Body of pancreas (tissue), 4 donors: ENCODE measurements at regions not wholly inside any gene's neighbourhood (a gene's known extent, or its start where the extent isn't known, plus 50 kb on each side); places are given as distances from the start of the nearest gene placed in this dataset.

Source experiments
- CTCF ChIP-seq, 7 experiments: fragments of 450-650 bp in 4 of 7; fragments of 200-600 bp in 3 of 7; sonication (generic) in 3 of 7; IDR thresholded peaks; one replicate each; pipeline ENCODE4 v1.5.1; 2016 to 2019; ENCODE audit warnings: antibody characterized with exemption in 7 of 7
- POLR2A ChIP-seq, 3 donors: fragments of 450-650 bp; IDR thresholded peaks; one replicate each; pipeline ENCODE4 v1.6.1; 2016; ENCODE audit warnings: antibody characterized with exemption in 3 of 3, mild to moderate bottlenecking in 2 of 3

- no peak for TF ChIP-seq CTCF (IDR thresholded peaks at IDR 0.05)
- no peak for TF ChIP-seq POLR2A (IDR thresholded peaks at IDR 0.05)
Measured at GRCh38 chr20:6705106-6705766, 62.2 kb upstream of the BMP2 start.
